HepG2 (cell line): ENCODE measurements at regions not wholly inside any gene's neighbourhood (a gene's known extent, or its start where the extent isn't known, plus 50 kb on each side); places are given as distances from the start of the nearest gene placed in this dataset.

Experiments used
- ATAC-seq: fragments of 200-7000 bp; cut with Tn5 transposase; 3 replicates; pipeline ENCODE4 v1.9.1; 2020; ENCODE audit warnings: mild to moderate bottlenecking, moderate library complexity
- BruUV-seq: library from RNA; stranded (reverse); fragments of 400-500 nt; replicated peaks from 2 replicates; lab custom pipeline; 2021; lab: Mats Ljungman, UMichigan
- CTCF ChIA-PET: fragments of 300-600 bp; formaldehyde crosslinking; extraction: SDS; loops from one replicate; lab custom pipeline; 2021; ENCODE audit warnings: low total read pairs, inconsistent platforms, low intra/inter-chr PET ratio; lab: Yijun Ruan, JAX
- POLR2A ChIA-PET: fragments of 350-600 bp; sonication (Branson Sonifier 250); formaldehyde crosslinking; loops from one replicate; lab custom pipeline; 2020; ENCODE audit warnings: antibody characterized with exemption, inconsistent platforms; lab: Yijun Ruan, JAX
- DNase-seq: peaks from one replicate; pipeline ENCODE4 v3.0.0-alpha.2; 2015; ENCODE audit warnings: low spot score
- FAIRE-seq: peaks from 3 replicates; lab custom pipeline; 2011; peaks lifted over from hg19 to GRCh38; lab: Jason Lieb, UNC
- H2AFZ ChIP-seq: one replicate; pipeline ENCODE4 v1.6.1; 2011; ENCODE audit warnings: low read length, inconsistent platforms
- H3K27ac ChIP-seq: fragments of 300-600 bp; 3 replicates; pipeline ENCODE4 v1.8.0; 2011; ENCODE audit warnings: mixed run types, mild to moderate bottlenecking, mixed read lengths, low read length, inconsistent platforms; ENCODE audit not compliant: insufficient read depth; ENCODE audit errors: extremely low read length
- H3K27me3 ChIP-seq, 2 experiments: fragments of 200-600 bp in 1 of 2; 2 replicates in 1 of 2; 3 replicates in 1 of 2; pipeline versions ENCODE4 v1.6.0 to v1.8.0; 2011; ENCODE audit warnings: low read length in 2 of 2, mild to moderate bottlenecking in 2 of 2, moderate library complexity in 2 of 2, inconsistent platforms in 1 of 2; ENCODE audit not compliant: insufficient read depth in 2 of 2, control insufficient read depth in 1 of 2
- H3K36me3 ChIP-seq, 2 experiments: fragments of 200-600 bp in 1 of 2; replicated peaks in 1 of 2; 2 replicates in 1 of 2; 3 replicates in 1 of 2; pipeline versions ENCODE4 v1.5.1 to v1.8.0; 2011; ENCODE audit warnings: low read length in 2 of 2, inconsistent platforms in 1 of 2; ENCODE audit not compliant: insufficient read depth in 2 of 2, control insufficient read depth in 1 of 2
- H3K4me1 ChIP-seq: 2 replicates; pipeline ENCODE4 v1.5.1; 2012; ENCODE audit warnings: low read length, inconsistent platforms; ENCODE audit not compliant: insufficient read depth
- H3K4me2 ChIP-seq: 2 replicates; pipeline ENCODE4 v1.6.0; 2011; ENCODE audit warnings: low read depth, low read length, inconsistent platforms
- H3K4me3 ChIP-seq, 3 experiments: fragments of 200-600 bp in 1 of 3; sonication (generic), shearing (Covaris generic) in 1 of 3; replicated peaks in 1 of 3; 2 replicates each; pipeline ENCODE4 v1.5.1; 2011 to 2016; ENCODE audit warnings: low read length in 3 of 3, inconsistent platforms in 2 of 3, low read depth in 2 of 3, mild to moderate bottlenecking in 2 of 3, control low read depth in 1 of 3, mixed read lengths in 1 of 3; ENCODE audit not compliant: insufficient read depth in 1 of 3
- H3K79me2 ChIP-seq: one replicate; pipeline ENCODE4 v1.6.1; 2011; ENCODE audit warnings: low read length, inconsistent platforms; ENCODE audit not compliant: insufficient read depth
- H3K9ac ChIP-seq: 2 replicates; pipeline ENCODE4 v1.6.0; 2011; ENCODE audit warnings: mild to moderate bottlenecking, low read depth, low read length, inconsistent platforms; ENCODE audit not compliant: insufficient read depth
- H3K9me3 ChIP-seq: 2 replicates; pipeline ENCODE4 v1.5.1; 2012; ENCODE audit warnings: mild to moderate bottlenecking, low read length
- H4K20me1 ChIP-seq: 2 replicates; pipeline ENCODE4 v1.6.0; 2011; ENCODE audit warnings: inconsistent platforms, mild to moderate bottlenecking, low read length, moderate library complexity; ENCODE audit not compliant: insufficient read depth
- BCL6 ChIP-seq: IDR thresholded peaks from 2 replicates; pipeline ENCODE4 v1.6.1; 2016; ENCODE audit warnings: missing genetic modification reagents, missing compliant biosample characterization
- FIP1L1 ChIP-seq: fragments of 200-400 bp; formaldehyde crosslinking; IDR thresholded peaks from 2 replicates; pipeline ENCODE4 v1.6.1; 2018; ENCODE audit warnings: low read depth, mild to moderate bottlenecking, low read length, moderate library complexity, borderline replicate concordance; ENCODE audit not compliant: insufficient read depth
- HES4 ChIP-seq: sonication (generic); formaldehyde crosslinking; IDR thresholded peaks from 2 replicates; pipeline ENCODE4 v1.9.0; 2021; ENCODE audit warnings: mild to moderate bottlenecking, missing genetic modification reagents, borderline replicate concordance
- JARID2 ChIP-seq: sonication (generic); formaldehyde crosslinking; IDR thresholded peaks from 2 replicates; pipeline ENCODE4 v1.8.1; 2023; ENCODE audit warnings: missing genetic modification reagents, inconsistent platforms; ENCODE audit not compliant: insufficient replicate concordance
- KDM2A ChIP-seq: sonication (generic); formaldehyde crosslinking; IDR thresholded peaks from 2 replicates; pipeline ENCODE4 v1.4.0; 2020; ENCODE audit warnings: low read depth, missing genetic modification reagents, borderline replicate concordance
- SIX1 ChIP-seq: sonication (generic); formaldehyde crosslinking; IDR thresholded peaks from 2 replicates; pipeline ENCODE4 v1.4.0; 2020; ENCODE audit warnings: missing genetic modification reagents, borderline replicate concordance
- SYNCRIP ChIP-seq: fragments of 200-400 bp; formaldehyde crosslinking; IDR thresholded peaks from 2 replicates; pipeline ENCODE4 v1.6.1; 2018; ENCODE audit warnings: mild to moderate bottlenecking, low read depth, low read length; ENCODE audit not compliant: insufficient read depth
- TEAD2 ChIP-seq: sonication (generic); formaldehyde crosslinking; IDR thresholded peaks from 2 replicates; pipeline ENCODE4 v1.9.0; 2021; ENCODE audit warnings: missing genetic modification reagents
- ZNF30 ChIP-seq: sonication (generic); formaldehyde crosslinking; IDR thresholded peaks from 2 replicates; pipeline ENCODE4 v1.5.0; 2020; ENCODE audit warnings: mild to moderate bottlenecking, missing genetic modification reagents
- ZNF607 ChIP-seq: sonication (generic); formaldehyde crosslinking; IDR thresholded peaks from 2 replicates; pipeline ENCODE4 v1.5.1; 2020; ENCODE audit warnings: missing genetic modification reagents, mild to moderate bottlenecking, borderline replicate concordance
- ZUFSP ChIP-seq: sonication (generic); formaldehyde crosslinking; IDR thresholded peaks from 2 replicates; pipeline ENCODE4 v1.9.0; 2021; ENCODE audit warnings: missing genetic modification reagents, mild to moderate bottlenecking, borderline replicate concordance
- WGBS: methylation state at CpG from one replicate; pipeline ENCODE4 v1.1.6; 2017; ENCODE audit warnings: low lambda C conversion rate; 5-methylcytosine and 5-hydroxymethylcytosine counted together
- in situ Hi-C: cut with HindIII; loops from 2 replicates; pipeline ENCODE4 v1.10.0; 2017; ENCODE audit warnings: low pct_unique_long_range_greater_than_20kb; ENCODE audit not compliant: extremely low pct_ligation_motif_present
- intact Hi-C: fragments of 100-400 bp; cut with micrococcal nuclease; formaldehyde crosslinking; loops from one replicate; pipeline ENCODE4 v1.10.0; 2022; ENCODE audit not compliant: unreplicated experiment
- TF ChIP-seq, protein P1 (sequence below): IDR thresholded peaks from 2 replicates; pipeline ENCODE4 v1.6.1; 2012; ENCODE audit warnings: low read length, improper control_type of control experiment

DNA sequence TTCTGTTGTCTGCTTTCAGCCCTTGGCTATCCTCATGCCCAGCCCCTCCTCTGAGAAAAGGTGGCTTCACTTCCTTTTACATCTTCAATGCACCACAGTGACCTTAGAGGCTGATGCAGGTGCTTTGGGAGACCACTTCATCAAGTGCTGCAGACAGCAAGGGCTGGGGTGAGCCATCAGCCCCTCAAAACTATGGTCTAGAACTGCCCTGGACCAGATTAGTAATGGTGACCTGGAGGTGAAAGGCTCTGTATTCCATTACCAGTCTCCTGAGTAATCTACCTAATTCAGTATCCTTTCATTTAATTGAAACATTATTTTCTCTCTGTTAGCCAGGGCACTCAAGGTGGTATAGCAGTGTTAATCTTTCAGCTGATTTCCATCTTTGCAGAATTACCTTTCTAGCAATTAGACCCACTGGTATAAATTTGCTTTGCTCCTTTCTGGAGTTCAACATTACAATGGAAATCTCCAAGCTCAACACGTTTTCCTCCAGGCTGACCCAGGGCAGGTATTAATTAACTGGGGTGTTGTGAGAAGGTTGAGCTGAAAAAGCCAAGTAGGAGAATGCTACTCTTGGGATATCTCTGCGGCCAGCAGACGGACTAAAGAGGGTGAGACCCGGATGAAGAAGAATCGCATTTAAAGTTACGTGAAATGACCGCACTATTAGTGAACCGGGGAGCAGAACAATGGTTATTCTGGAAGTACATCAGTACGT lies 469.0 kb downstream of the MEIS1 start (continued):
- TF ChIP-seq, protein P1, sequence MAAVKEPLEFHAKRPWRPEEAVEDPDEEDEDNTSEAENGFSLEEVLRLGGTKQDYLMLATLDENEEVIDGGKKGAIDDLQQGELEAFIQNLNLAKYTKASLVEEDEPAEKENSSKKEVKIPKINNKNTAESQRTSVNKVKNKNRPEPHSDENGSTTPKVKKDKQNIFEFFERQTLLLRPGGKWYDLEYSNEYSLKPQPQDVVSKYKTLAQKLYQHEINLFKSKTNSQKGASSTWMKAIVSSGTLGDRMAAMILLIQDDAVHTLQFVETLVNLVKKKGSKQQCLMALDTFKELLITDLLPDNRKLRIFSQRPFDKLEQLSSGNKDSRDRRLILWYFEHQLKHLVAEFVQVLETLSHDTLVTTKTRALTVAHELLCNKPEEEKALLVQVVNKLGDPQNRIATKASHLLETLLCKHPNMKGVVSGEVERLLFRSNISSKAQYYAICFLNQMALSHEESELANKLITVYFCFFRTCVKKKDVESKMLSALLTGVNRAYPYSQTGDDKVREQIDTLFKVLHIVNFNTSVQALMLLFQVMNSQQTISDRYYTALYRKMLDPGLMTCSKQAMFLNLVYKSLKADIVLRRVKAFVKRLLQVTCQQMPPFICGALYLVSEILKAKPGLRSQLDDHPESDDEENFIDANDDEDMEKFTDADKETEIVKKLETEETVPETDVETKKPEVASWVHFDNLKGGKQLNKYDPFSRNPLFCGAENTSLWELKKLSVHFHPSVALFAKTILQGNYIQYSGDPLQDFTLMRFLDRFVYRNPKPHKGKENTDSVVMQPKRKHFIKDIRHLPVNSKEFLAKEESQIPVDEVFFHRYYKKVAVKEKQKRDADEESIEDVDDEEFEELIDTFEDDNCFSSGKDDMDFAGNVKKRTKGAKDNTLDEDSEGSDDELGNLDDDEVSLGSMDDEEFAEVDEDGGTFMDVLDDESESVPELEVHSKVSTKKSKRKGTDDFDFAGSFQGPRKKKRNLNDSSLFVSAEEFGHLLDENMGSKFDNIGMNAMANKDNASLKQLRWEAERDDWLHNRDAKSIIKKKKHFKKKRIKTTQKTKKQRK: no peak

DNA sequence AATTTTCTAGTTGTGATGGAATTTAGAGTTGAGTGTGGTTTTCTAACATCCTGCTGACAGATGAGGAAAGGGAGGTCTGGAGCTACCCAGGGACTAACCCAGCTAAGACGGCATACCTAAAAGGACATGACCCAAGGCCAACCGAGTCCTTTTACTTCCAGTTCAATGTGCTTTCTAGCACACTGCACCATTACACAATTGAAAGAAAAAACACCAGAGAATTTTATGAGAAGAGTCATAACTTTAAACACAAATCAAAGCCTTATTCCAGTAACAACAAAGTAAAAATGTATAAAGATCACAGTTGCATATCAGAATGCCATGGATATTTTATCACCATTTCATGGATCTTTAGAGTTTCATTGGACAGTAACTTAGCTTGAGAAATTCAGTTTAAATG lies 480.3 kb downstream of the MEIS1 start:
- no peaks in the 10 kb centered on the region for H3K36me3 ChIP-seq
- 3% methylated on average over 2 of the region's 2 CpGs for WGBS

More for the DNA sequence above, 480.3 kb downstream of the MEIS1 start:
- H3K4me2 ChIP-seq: no peak overlapping the region
- intact Hi-C loops: no loop called here
- FAIRE-seq: no peak
- H3K4me1 ChIP-seq: no peaks in the 10 kb centered on the region
- H3K9me3 ChIP-seq: peaks cover 29% of the 10 kb centered on the region
- no TSS peak for BruUV-seq
- ChIA-PET CTCF (no interaction called here), POLR2A (no interaction called here)
- no peak for ATAC-seq
- H4K20me1 ChIP-seq: no peaks in the 10 kb centered on the region
- in situ Hi-C loops: no loop called here
- no peak overlapping the region for H3K4me3 ChIP-seq
- no peak for DNase-seq
- no peaks in the 10 kb centered on the region for H3K79me2 ChIP-seq
- no peak overlapping the region for H2AFZ ChIP-seq
- no peak for TF ChIP-seq ZUFSP
- no peak for TF ChIP-seq ZNF607 (CRISPR knock-in tag)
- no peak for TF ChIP-seq TEAD2
- TF ChIP-seq SIX1 (CRISPR knock-in tag): no peak
- no peak for TF ChIP-seq FIP1L1
- no peak for TF ChIP-seq SYNCRIP
- no peak for TF ChIP-seq BCL6 (CRISPR knock-in tag)
- no peak for TF ChIP-seq JARID2 (CRISPR knock-in tag)
- no peak for TF ChIP-seq HES4
- TF ChIP-seq ZNF30 (CRISPR knock-in tag): no peak
- TF ChIP-seq KDM2A: no peak
- no peaks in the 10 kb centered on the region for H3K27me3 ChIP-seq
- no peak overlapping the region for H3K27ac ChIP-seq
- no peak overlapping the region for H3K9ac ChIP-seq
